GM23338 (cell line): ENCODE measurements at regions not wholly inside any gene's neighbourhood (a gene's known extent, or its start where the extent isn't known, plus 50 kb on each side); places are given as distances from the start of the nearest gene placed in this dataset.

Source experiments
- CREB1 ChIP-seq: fragments of 250-450 bp; sonication (Bioruptor Pico); IDR thresholded peaks from 2 replicates; pipeline ENCODE4 v1.5.0; 2020; ENCODE audit warnings: low read depth, mild to moderate bottlenecking, moderate library complexity
- EZH2 ChIP-seq: fragments of 200-600 bp; sonication (generic); IDR thresholded peaks from one replicate; pipeline ENCODE4 v1.8.0; 2017; ENCODE audit warnings: antibody characterized with exemption, mild to moderate bottlenecking, low read depth; ENCODE audit not compliant: unreplicated experiment
- REST ChIP-seq: IDR thresholded peaks from one replicate; pipeline ENCODE4 v1.6.1; 2018; ENCODE audit warnings: antibody characterized with exemption; ENCODE audit not compliant: unreplicated experiment
- STAT1 ChIP-seq: IDR thresholded peaks from one replicate; pipeline ENCODE4 v1.6.1; 2016; ENCODE audit warnings: antibody characterized with exemption; ENCODE audit not compliant: unreplicated experiment
- ZNF331 ChIP-seq: fragments of 250-450 bp; sonication (Bioruptor Pico); IDR thresholded peaks from 2 replicates; pipeline ENCODE4 v1.5.0; 2020; ENCODE audit warnings: low read depth, mild to moderate bottlenecking, moderate library complexity
- ZNF462 ChIP-seq: fragments of 250-450 bp; sonication (Bioruptor Pico); IDR thresholded peaks from 2 replicates; pipeline ENCODE4 v1.5.0; 2020; ENCODE audit warnings: mild to moderate bottlenecking, moderate library complexity

GRCh38 chr4:111992351-111993168 lies 152.7 kb upstream of the FAM241A start (continued):
- TF ChIP-seq ZNF462 (no peak), EZH2 (no peak), ZNF331 (CRISPR knock-in tag) (no peak), CREB1 (CRISPR knock-in tag) (no peak), REST (no peak), STAT1 (no peak)
